Cardiac fibroblast (primary cell): ENCODE measurements at regions not wholly inside any gene's neighbourhood (a gene's known extent, or its start where the extent isn't known, plus 50 kb on each side); places are given as distances from the start of the nearest gene placed in this dataset.

ENCODE experiments used
- DNase-seq, 2 donors: peaks; one replicate each; pipeline versions ENCODE4 v3.0.0 to v3.0.0-alpha.2; 2010; ENCODE audit warnings: low read depth in 2 of 2
- H3K4me3 ChIP-seq, 2 donors: replicated peaks in 1 of 2; 1 replicate in 1 of 2; 2 replicates in 1 of 2; pipeline ENCODE4 v1.5.1; 2011; ENCODE audit warnings: low read depth in 2 of 2, low read length in 2 of 2, mild to moderate bottlenecking in 2 of 2, moderate library complexity in 1 of 2
- CTCF ChIP-seq: IDR thresholded peaks from one replicate; pipeline ENCODE4 v1.5.1; 2011; ENCODE audit warnings: low read depth, mild to moderate bottlenecking, low read length, inconsistent platforms

- peak in 1 of 2 donors; percentile 28 for DNase-seq
- H3K4me3 ChIP-seq, result no peak overlapping the region
- TF ChIP-seq CTCF, result peak; percentile 54
Measured at GRCh38 chr2:211093743-211094303, 537.4 kb downstream of the CPS1 start.

GRCh38 chr2:211103989-211104388 is 547.6 kb downstream of the CPS1 start:
- H3K4me3 ChIP-seq, result no peak overlapping the region
- TF ChIP-seq CTCF, result no peak
- peak in 1 of 2 donors; percentile 41 for DNase-seq

DNA sequence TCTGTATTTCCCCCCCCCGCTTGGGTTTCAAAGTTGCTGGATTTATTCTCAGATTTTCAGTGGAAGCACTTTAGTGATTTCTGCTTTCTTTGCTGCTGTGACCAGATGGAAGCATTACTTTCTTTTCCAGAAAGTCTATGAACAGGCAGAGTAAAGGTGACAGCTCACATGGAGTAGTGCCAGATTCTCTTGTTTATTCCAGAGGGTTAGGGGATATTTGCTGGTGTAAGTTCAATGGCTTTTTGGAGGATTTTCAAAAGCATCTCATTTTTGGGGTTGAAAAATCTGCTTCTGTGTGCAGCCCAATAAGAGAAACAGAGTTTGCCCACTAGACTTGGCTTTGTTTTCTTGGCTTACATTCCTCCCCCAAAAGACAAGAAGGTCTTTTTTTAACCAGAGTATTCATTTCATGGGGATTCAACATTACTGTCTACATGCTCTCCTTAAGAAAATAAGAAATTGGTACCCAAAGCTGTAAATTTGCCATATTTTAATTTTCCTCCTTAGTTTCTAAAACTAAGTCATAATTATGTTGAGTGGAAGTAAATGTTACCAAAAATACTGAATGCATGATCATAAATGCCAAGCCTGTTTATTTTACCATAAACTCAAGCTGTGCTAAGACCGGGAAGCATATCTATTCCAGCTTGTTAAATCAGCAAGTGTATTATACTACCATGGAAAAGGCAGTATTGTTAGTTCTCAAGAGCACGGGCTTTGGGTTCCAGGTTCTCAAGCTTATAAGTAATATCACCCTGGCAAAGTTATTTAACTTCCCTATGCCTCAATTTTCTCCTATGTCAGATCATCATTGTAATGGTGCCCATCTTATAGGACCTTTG is 557.2 kb downstream of the CPS1 start:
- no peak for DNase-seq
- no peak overlapping the region for H3K4me3 ChIP-seq
- TF ChIP-seq CTCF, result no peak

DNA sequence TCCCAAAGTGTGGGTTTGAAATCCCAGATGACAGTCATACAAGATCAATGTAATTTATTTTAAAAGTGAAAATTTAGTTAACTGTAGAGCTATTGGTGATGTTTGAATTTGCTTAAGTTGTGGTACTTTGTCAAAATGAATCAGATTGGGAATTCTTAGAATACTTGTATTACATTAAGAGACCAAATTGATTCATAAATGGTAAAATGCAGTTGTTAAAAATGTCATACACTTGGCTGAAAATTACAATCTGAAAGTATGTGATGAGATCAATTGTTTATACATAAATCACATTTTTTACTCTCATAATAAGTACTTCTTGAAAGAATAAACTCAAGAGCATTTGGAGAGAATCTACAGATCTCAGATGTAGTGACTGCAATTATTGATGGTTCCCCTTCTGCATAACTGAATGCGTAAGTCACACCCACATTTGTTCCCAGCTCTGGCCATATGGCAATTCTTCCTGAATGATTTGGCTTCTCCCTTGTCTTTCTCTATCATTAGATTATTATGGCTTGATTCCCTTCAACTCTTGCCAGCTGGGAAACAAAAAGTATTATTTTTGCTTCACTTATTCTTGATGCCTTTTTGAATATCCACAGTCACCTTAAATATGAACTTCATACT is 558.5 kb downstream of the CPS1 start:
- TF ChIP-seq CTCF, result no peak
- no peak overlapping the region for H3K4me3 ChIP-seq
- DNase-seq, result peak; percentile 29 to 35

DNA sequence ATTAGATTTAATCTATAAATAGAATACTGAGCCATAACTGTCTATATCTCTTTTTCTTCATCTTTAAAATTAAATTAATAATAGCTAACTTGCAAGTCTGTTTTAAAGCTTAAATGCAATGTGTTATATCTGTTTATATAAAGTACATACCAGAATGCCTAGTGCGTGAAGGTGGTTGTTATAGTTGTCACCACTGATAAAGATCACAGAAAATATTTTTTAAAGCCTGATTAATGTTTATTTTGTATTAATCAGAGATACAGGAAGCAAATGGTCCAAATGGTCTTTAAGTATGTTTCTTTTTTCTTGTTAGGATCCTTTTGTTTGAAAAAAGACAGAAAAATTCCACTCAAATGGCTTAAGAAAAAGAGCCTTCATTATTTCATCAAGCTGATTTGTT is 560.6 kb downstream of the CPS1 start:
- TF ChIP-seq CTCF, result no peak
- no peak for DNase-seq
- H3K4me3 ChIP-seq, result no peak overlapping the region

- no peak overlapping the region for H3K4me3 ChIP-seq
- no peak for TF ChIP-seq CTCF
- no peak for DNase-seq
Measured at GRCh38 chr2:211126256-211126655, 569.9 kb downstream of the CPS1 start.
